GM12878 (cell line): ENCODE measurements at regions not wholly inside any gene's neighbourhood (a gene's known extent, or its start where the extent isn't known, plus 50 kb on each side); places are given as distances from the start of the nearest gene placed in this dataset.

Experiments used
- ATAC-seq: fragments of 200-7000 bp; cut with Tn5 transposase; 3 replicates; pipeline ENCODE4 v1.9.1; 2020; ENCODE audit warnings: mild to moderate bottlenecking, moderate library complexity
- BruUV-seq: library from RNA; stranded (reverse); fragments of 400-500 nt; replicated peaks from 2 replicates; lab custom pipeline; 2021; lab: Mats Ljungman, UMichigan
- CTCF ChIA-PET: fragments of 300-600 bp; sonication (Branson Sonifier 250); formaldehyde crosslinking; extraction: SDS; loops from one replicate; lab custom pipeline; 2021; ENCODE audit warnings: inconsistent platforms; lab: Yijun Ruan, JAX
- POLR2A ChIA-PET: fragments of 350-600 bp; formaldehyde crosslinking; extraction: SDS; loops from one replicate; lab custom pipeline; 2021; ENCODE audit warnings: inconsistent platforms; lab: Charles Lee
- RAD21 ChIA-PET: fragments of 300-600 bp; sonication (Branson Sonifier 250); formaldehyde crosslinking; loops from one replicate; lab custom pipeline; 2023; ENCODE audit warnings: antibody characterized with exemption; ENCODE audit not compliant: unreplicated experiment; lab: Charles Lee
- SMC1A ChIA-PET: fragments of 300-600 bp; sonication (Branson Sonifier 250); formaldehyde crosslinking; loops from one replicate; lab custom pipeline; 2023; ENCODE audit not compliant: unreplicated experiment, uncharacterized antibody; lab: Charles Lee
- DNase-seq: peaks from one replicate; pipeline ENCODE4 v3.0.0-alpha.2; 2011; ENCODE audit warnings: low read depth, low spot score
- FAIRE-seq: peaks from 3 replicates; lab custom pipeline; 2011; peaks lifted over from hg19 to GRCh38; lab: Jason Lieb, UNC
- H2AFZ ChIP-seq: 2 replicates; pipeline ENCODE4 v1.6.0; 2011; ENCODE audit warnings: low read depth, low read length, control low read depth; ENCODE audit not compliant: control insufficient read depth
- H3K27ac ChIP-seq: 2 replicates; pipeline ENCODE4 v1.5.1; 2011; ENCODE audit warnings: control low read depth; ENCODE audit not compliant: control insufficient read depth, insufficient read depth
- H3K27me3 ChIP-seq, 2 experiments: replicated peaks in 1 of 2; 2 replicates each; pipeline versions ENCODE4 v1.6.0 to v1.6.1; 2011; ENCODE audit warnings: low read length in 1 of 2; ENCODE audit not compliant: control insufficient read depth in 2 of 2, insufficient read depth in 2 of 2
- H3K36me3 ChIP-seq, 2 experiments: 2 replicates each; pipeline ENCODE4 v1.5.1; 2011; ENCODE audit warnings: low read length in 1 of 2; ENCODE audit not compliant: control insufficient read depth in 2 of 2, insufficient read depth in 2 of 2
- H3K4me1 ChIP-seq: 2 replicates; pipeline ENCODE4 v1.6.1; 2011; ENCODE audit warnings: mild to moderate bottlenecking, low read length, moderate library complexity, mixed read lengths; ENCODE audit not compliant: control insufficient read depth, insufficient read depth
- H3K4me2 ChIP-seq: 2 replicates; pipeline ENCODE4 v1.6.0; 2011; ENCODE audit warnings: control low read depth; ENCODE audit not compliant: control insufficient read depth, insufficient read depth
- H3K4me3 ChIP-seq: fragments of 200-600 bp; sonication (generic); 2 replicates; pipeline ENCODE4 v1.5.1; 2016
- H3K79me2 ChIP-seq: 2 replicates; pipeline ENCODE4 v1.6.0; 2011; ENCODE audit warnings: low read length; ENCODE audit not compliant: control insufficient read depth, insufficient read depth
- H3K9ac ChIP-seq: 2 replicates; pipeline ENCODE4 v1.8.0; 2011; ENCODE audit warnings: low read length, control low read depth, mixed read lengths; ENCODE audit not compliant: control insufficient read depth, insufficient read depth
- H3K9me3 ChIP-seq: replicated peaks from 3 replicates; pipeline ENCODE4 v1.5.1; 2011; ENCODE audit warnings: mild to moderate bottlenecking, low read length; ENCODE audit not compliant: control insufficient read depth, insufficient read depth
- H4K20me1 ChIP-seq: 2 replicates; pipeline ENCODE4 v1.6.0; 2011; ENCODE audit not compliant: control insufficient read depth, insufficient read depth
- FOXK2 ChIP-seq: fragments of 450-650 bp; IDR thresholded peaks from 2 replicates; pipeline ENCODE4 v1.6.1; 2017; ENCODE audit warnings: mild to moderate bottlenecking, moderate library complexity
- FOXM1 ChIP-seq: IDR thresholded peaks from 2 replicates; pipeline ENCODE4 v1.6.1; 2012; ENCODE audit warnings: low read depth, mild to moderate bottlenecking, inconsistent platforms, low read length, moderate library complexity
- HDAC2 ChIP-seq: fragments of 200-600 bp; sonication (generic); IDR thresholded peaks from 2 replicates; pipeline ENCODE4 v1.6.1; 2017
- KDM1A ChIP-seq: fragments of 200-600 bp; sonication (generic); IDR thresholded peaks from 2 replicates; pipeline ENCODE4 v1.6.1; 2016; ENCODE audit warnings: borderline replicate concordance
- MEF2B ChIP-seq: fragments of 450-650 bp; IDR thresholded peaks from 2 replicates; pipeline ENCODE4 v1.6.1; 2018; ENCODE audit warnings: mild to moderate bottlenecking, moderate library complexity; ENCODE audit not compliant: partially characterized antibody, poor library complexity, severe bottlenecking
- PAX8 ChIP-seq: fragments of 450-650 bp; IDR thresholded peaks from 2 replicates; pipeline ENCODE4 v1.6.1; 2017; ENCODE audit warnings: mild to moderate bottlenecking, moderate library complexity
- POLR2AphosphoS2 ChIP-seq: IDR thresholded peaks from 2 replicates; pipeline ENCODE4 v1.6.1; 2011; ENCODE audit warnings: low read depth, mild to moderate bottlenecking, low read length, improper control_type of control experiment, moderate library complexity
- POU2F2 ChIP-seq: IDR thresholded peaks from 3 replicates; pipeline ENCODE4 v1.6.1; 2011; ENCODE audit warnings: low read depth, mild to moderate bottlenecking, low read length, borderline replicate concordance
- RBBP5 ChIP-seq: fragments of 200-600 bp; sonication (generic); conservative IDR thresholded peaks from 2 replicates; pipeline ENCODE4 v1.6.1; 2016
- REST ChIP-seq: IDR thresholded peaks from 2 replicates; pipeline ENCODE4 v1.6.1; 2012; ENCODE audit warnings: mild to moderate bottlenecking, low read depth, low read length
- SUZ12 ChIP-seq: fragments of 200-600 bp; sonication (generic); IDR thresholded peaks from one replicate; pipeline ENCODE4 v1.6.1; 2018; ENCODE audit warnings: antibody characterized with exemption, mild to moderate bottlenecking; ENCODE audit not compliant: unreplicated experiment
- TCF7 ChIP-seq: IDR thresholded peaks from 2 replicates; pipeline ENCODE4 v1.6.1; 2014; ENCODE audit warnings: antibody characterized with exemption, borderline replicate concordance
- ZNF24 ChIP-seq: fragments of 450-650 bp; IDR thresholded peaks from 2 replicates; pipeline ENCODE4 v1.6.1; 2017; ENCODE audit warnings: antibody characterized with exemption, mild to moderate bottlenecking
- ZNF274 ChIP-seq: IDR thresholded peaks from one replicate; pipeline ENCODE4 v1.8.0; 2011; ENCODE audit not compliant: insufficient read length, insufficient read depth
- ZSCAN29 ChIP-seq: fragments of 450-650 bp; IDR thresholded peaks from 2 replicates; pipeline ENCODE4 v1.6.1; 2017; ENCODE audit warnings: mild to moderate bottlenecking, moderate library complexity
- WGBS: methylation state at CpG from one replicate; pipeline ENCODE4 v1.1.6; 2016; ENCODE audit warnings: low lambda C conversion rate; ENCODE audit not compliant: insufficient replicate concordance, insufficient coverage; ENCODE audit errors: missing lambda C conversion rate; 5-methylcytosine and 5-hydroxymethylcytosine counted together
- in situ Hi-C: fragments of 300-500 bp; cut with MboI; formaldehyde crosslinking; loops from 9 replicates; pipeline ENCODE4 v1.14.3; 2018; ENCODE audit warnings: mixed read lengths
- intact Hi-C: fragments of 100-400 bp; cut with micrococcal nuclease; formaldehyde crosslinking; loops from one replicate; pipeline ENCODE4 v1.14.2; 2022; ENCODE audit not compliant: unreplicated experiment
- TF ChIP-seq, protein P1 (sequence below): fragments of 450-650 bp; conservative IDR thresholded peaks from 2 replicates; pipeline ENCODE4 v1.6.1; 2017; ENCODE audit warnings: mild to moderate bottlenecking, moderate library complexity

- in situ Hi-C loops: no loop called here
- H3K36me3 ChIP-seq: no peaks in the 10 kb centered on the region
- DNase-seq: no peak
- RAD21 ChIA-PET: interaction anchor here (1.1 kb wide), 1 partner anchor 282 kb away, joined by 3 read pairs; no protein-coding TSS in a partner anchor
- intact Hi-C loops: no loop called here
- no peak overlapping the region for H2AFZ ChIP-seq
- no peak for FAIRE-seq
- H3K4me1 ChIP-seq: no peaks in the 10 kb centered on the region
- no peak overlapping the region for H3K4me3 ChIP-seq
- TF ChIP-seq POLR2AphosphoS2 (no peak), PAX8 (no peak), ZNF274 (no peak), POU2F2 (no peak), FOXK2 (no peak), RBBP5 (no peak), KDM1A (no peak), TCF7 (no peak), REST (no peak), ZSCAN29 (no peak), SUZ12 (no peak), HDAC2 (no peak), FOXM1 (no peak), MEF2B (no peak), ZNF24 (no peak)
- TF ChIP-seq, protein P1, sequence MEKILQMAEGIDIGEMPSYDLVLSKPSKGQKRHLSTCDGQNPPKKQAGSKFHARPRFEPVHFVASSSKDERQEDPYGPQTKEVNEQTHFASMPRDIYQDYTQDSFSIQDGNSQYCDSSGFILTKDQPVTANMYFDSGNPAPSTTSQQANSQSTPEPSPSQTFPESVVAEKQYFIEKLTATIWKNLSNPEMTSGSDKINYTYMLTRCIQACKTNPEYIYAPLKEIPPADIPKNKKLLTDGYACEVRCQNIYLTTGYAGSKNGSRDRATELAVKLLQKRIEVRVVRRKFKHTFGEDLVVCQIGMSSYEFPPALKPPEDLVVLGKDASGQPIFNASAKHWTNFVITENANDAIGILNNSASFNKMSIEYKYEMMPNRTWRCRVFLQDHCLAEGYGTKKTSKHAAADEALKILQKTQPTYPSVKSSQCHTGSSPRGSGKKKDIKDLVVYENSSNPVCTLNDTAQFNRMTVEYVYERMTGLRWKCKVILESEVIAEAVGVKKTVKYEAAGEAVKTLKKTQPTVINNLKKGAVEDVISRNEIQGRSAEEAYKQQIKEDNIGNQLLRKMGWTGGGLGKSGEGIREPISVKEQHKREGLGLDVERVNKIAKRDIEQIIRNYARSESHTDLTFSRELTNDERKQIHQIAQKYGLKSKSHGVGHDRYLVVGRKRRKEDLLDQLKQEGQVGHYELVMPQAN: no peak
- H3K79me2 ChIP-seq: no peaks in the 10 kb centered on the region
- POLR2A ChIA-PET: no interaction called here
- H3K27me3 ChIP-seq: no peaks in the 10 kb centered on the region; a peak in 2 of 4 replicates
- BruUV-seq: no TSS peak
- H4K20me1 ChIP-seq: no peaks in the 10 kb centered on the region
- WGBS: 43% methylated on average over 7 of the region's 7 CpGs
- CTCF ChIA-PET: no interaction called here
- no peak overlapping the region for H3K4me2 ChIP-seq
- SMC1A ChIA-PET: interaction anchor here (1.0 to 1.2 kb wide), 2 partner anchors 11 to 13 kb away, joined by 3 read pairs; no protein-coding TSS in a partner anchor
- H3K27ac ChIP-seq: no peak overlapping the region
- ATAC-seq: no peak
- H3K9ac ChIP-seq: no peak overlapping the region
- no peaks in the 10 kb centered on the region for H3K9me3 ChIP-seq
These were observed 322.5 kb upstream of the ADGRL2 start for GRCh38 chr1:81478219-81478618.
